SU-DHL-6 (cell line): ENCODE measurements at regions not wholly inside any gene's neighbourhood (a gene's known extent, or its start where the extent isn't known, plus 50 kb on each side); places are given as distances from the start of the nearest gene placed in this dataset.

Source experiments
- H2AFZ ChIP-seq: fragments of 200-600 bp; sonication (generic); 2 replicates; pipeline ENCODE4 v1.6.1; 2014; ENCODE audit warnings: low read depth, mild to moderate bottlenecking, moderate library complexity, mixed read lengths, antibody characterized with exemption, low read length; ENCODE audit not compliant: severe bottlenecking
- H3F3A ChIP-seq: fragments of 200-600 bp; shearing (Covaris generic); 2 replicates; pipeline ENCODE4 v1.6.0; 2016; ENCODE audit warnings: antibody characterized with exemption, mild to moderate bottlenecking; ENCODE audit not compliant: insufficient read depth
- H3K27ac ChIP-seq: fragments of 200-600 bp; sonication (generic); 2 replicates; pipeline ENCODE4 v1.5.1; 2016; ENCODE audit warnings: low read depth, mild to moderate bottlenecking, low read length, moderate library complexity, mixed read lengths
- H3K27me3 ChIP-seq: fragments of 200-600 bp; sonication (generic), shearing (Covaris generic); 2 replicates; pipeline ENCODE4 v1.6.0; 2014; ENCODE audit warnings: mild to moderate bottlenecking, low read length
- H3K36me3 ChIP-seq: fragments of 200-600 bp; sonication (generic); 2 replicates; pipeline ENCODE4 v1.6.1; 2014; ENCODE audit warnings: mild to moderate bottlenecking, low read length, mixed read lengths
- H3K4me2 ChIP-seq: fragments of 300-600, 200-600 bp; shearing (Covaris generic), sonication (generic); 2 replicates; pipeline ENCODE4 v1.6.0; 2014; ENCODE audit warnings: low read length, low read depth, mild to moderate bottlenecking; ENCODE audit not compliant: poor library complexity, severe bottlenecking
- H3K4me3 ChIP-seq: fragments of 200-600 bp; sonication (generic); 2 replicates; pipeline ENCODE4 v1.5.1; 2014; ENCODE audit warnings: antibody characterized with exemption, low read length, mild to moderate bottlenecking, mixed read lengths; ENCODE audit not compliant: insufficient read depth, poor library complexity, severe bottlenecking
- H3K79me2 ChIP-seq: fragments of 200-600 bp; sonication (generic); 2 replicates; pipeline ENCODE4 v1.6.1; 2014; ENCODE audit warnings: mild to moderate bottlenecking, low read length, moderate library complexity; ENCODE audit not compliant: insufficient read depth
- H3K9ac ChIP-seq: fragments of 200-600 bp; sonication (generic); 2 replicates; pipeline ENCODE4 v1.7.0; 2014; ENCODE audit warnings: mild to moderate bottlenecking, low read length
- H3K9me2 ChIP-seq: fragments of 200-600 bp; sonication (generic); replicated peaks from 2 replicates; pipeline ENCODE4 v1.6.1; 2014; ENCODE audit warnings: low read length; ENCODE audit not compliant: insufficient read depth
- H3K9me3 ChIP-seq: fragments of 200-600 bp; sonication (generic); 2 replicates; pipeline ENCODE4 v1.6.1; 2014; ENCODE audit warnings: low read length, mixed read lengths; ENCODE audit not compliant: insufficient read depth
- H4K20me1 ChIP-seq: fragments of 200-600 bp; sonication (generic); 2 replicates; pipeline ENCODE4 v1.6.1; 2014; ENCODE audit warnings: low read depth, mild to moderate bottlenecking, antibody characterized with exemption, low read length, moderate library complexity, mixed read lengths
- CTCF ChIP-seq: fragments of 200-600 bp; sonication (generic); IDR thresholded peaks from one replicate; pipeline ENCODE4 v1.5.1; 2017; ENCODE audit warnings: antibody characterized with exemption, mild to moderate bottlenecking, low read length, moderate library complexity; ENCODE audit not compliant: insufficient read depth, poor library complexity, severe bottlenecking
- EZH2phosphoT487 ChIP-seq: fragments of 200-600 bp; sonication (generic), shearing (Covaris generic); conservative IDR thresholded peaks from 2 replicates; pipeline ENCODE4 v1.6.1; 2018; ENCODE audit warnings: mild to moderate bottlenecking, antibody characterized with exemption, low read length, moderate library complexity, mixed read lengths

- H3K27ac ChIP-seq: no peak overlapping the region
- H3F3A ChIP-seq: no peaks in the 10 kb centered on the region
- H3K27me3 ChIP-seq: no peaks in the 10 kb centered on the region
- TF ChIP-seq EZH2phosphoT487: no peak
- no peak for TF ChIP-seq CTCF
- no peaks in the 10 kb centered on the region for H4K20me1 ChIP-seq
- H3K4me2 ChIP-seq: no peak overlapping the region
- peaks cover 6% of the 10 kb centered on the region; the same call in 1 of the 2 replicates for H3K9me3 ChIP-seq
- no peak overlapping the region for H2AFZ ChIP-seq
- no peaks in the 10 kb centered on the region for H3K79me2 ChIP-seq
- no peak overlapping the region for H3K4me3 ChIP-seq
- H3K36me3 ChIP-seq: no peaks in the 10 kb centered on the region
- H3K9me2 ChIP-seq: no peaks in the 10 kb centered on the region
- no peak overlapping the region for H3K9ac ChIP-seq
These were observed 105.0 kb downstream of the MATN1 start for GRCh38 chr1:30618335-30618747.

GRCh38 chr1:30616759-30617158 lies 106.6 kb downstream of the MATN1 start:
- Histone ChIP-seq H3K79me2 (no peaks in the 10 kb centered on the region), H3K4me3 (no peak overlapping the region), H3K4me2 (no peak overlapping the region), H3K9ac (no peak overlapping the region), H3K27ac (no peak overlapping the region), H2AFZ (no peak overlapping the region), H3K9me2 (no peaks in the 10 kb centered on the region), H4K20me1 (no peaks in the 10 kb centered on the region), H3F3A (no peaks in the 10 kb centered on the region), H3K27me3 (no peaks in the 10 kb centered on the region), H3K9me3 (no peaks in the 10 kb centered on the region), H3K36me3 (no peaks in the 10 kb centered on the region)
- no peak for TF ChIP-seq EZH2phosphoT487
- TF ChIP-seq CTCF: no peak

GRCh38 chr1:30615816-30616590 lies 107.4 kb downstream of the MATN1 start:
- no peaks in the 10 kb centered on the region for H3K9me2 ChIP-seq
- H3K27ac ChIP-seq: no peak overlapping the region
- no peak overlapping the region for H3K4me2 ChIP-seq
- H2AFZ ChIP-seq: no peak overlapping the region
- H3K9me3 ChIP-seq: no peaks in the 10 kb centered on the region
- H3K36me3 ChIP-seq: no peaks in the 10 kb centered on the region
- no peaks in the 10 kb centered on the region for H3F3A ChIP-seq
- TF ChIP-seq EZH2phosphoT487: no peak
- no peak for TF ChIP-seq CTCF
- H3K9ac ChIP-seq: no peak overlapping the region
- no peak overlapping the region for H3K4me3 ChIP-seq
- H3K27me3 ChIP-seq: no peaks in the 10 kb centered on the region
- no peaks in the 10 kb centered on the region for H3K79me2 ChIP-seq
- no peaks in the 10 kb centered on the region for H4K20me1 ChIP-seq
